Testis (tissue), 2 donors: ENCODE measurements at regions not wholly inside any gene's neighbourhood (a gene's known extent, or its start where the extent isn't known, plus 50 kb on each side); places are given as distances from the start of the nearest gene placed in this dataset.

Source experiments
- DNase-seq: peaks from one replicate; pipeline ENCODE4 v3.0.0-alpha.2; 2019
- H3K27ac ChIP-seq, 2 donors: fragments of 200-600 bp; sonication (generic); one replicate each; pipeline ENCODE4 v1.5.1; 2019
- H3K27me3 ChIP-seq: fragments of 200-600 bp; sonication (generic); one replicate; pipeline ENCODE4 v1.5.1; 2019
- H3K36me3 ChIP-seq: fragments of 200-600 bp; sonication (generic); one replicate; pipeline ENCODE4 v1.5.1; 2017; ENCODE audit warnings: low read depth; ENCODE audit errors: missing control alignments
- H3K4me1 ChIP-seq: fragments of 200-600 bp; sonication (generic); one replicate; pipeline ENCODE4 v1.5.1; 2019
- H3K4me3 ChIP-seq, 2 donors: fragments of 200-600 bp; sonication (generic); one replicate each; pipeline ENCODE4 v1.5.1; 2017 to 2019
- H3K9me3 ChIP-seq: fragments of 200-600 bp; sonication (generic); one replicate; pipeline ENCODE4 v1.5.1; 2017
- CTCF ChIP-seq, 3 experiments: fragments of 450-650 bp in 2 of 3; fragments of 200-600 bp in 1 of 3; sonication (generic) in 1 of 3; IDR thresholded peaks; one replicate each; pipeline ENCODE4 v1.5.1; 2016 to 2019; ENCODE audit warnings: antibody characterized with exemption in 3 of 3, mild to moderate bottlenecking in 2 of 3, moderate library complexity in 1 of 3
- POLR2A ChIP-seq: fragments of 450-650 bp; IDR thresholded peaks from one replicate; pipeline ENCODE4 v1.6.1; 2017; ENCODE audit warnings: antibody characterized with exemption, mild to moderate bottlenecking, moderate library complexity
- WGBS, 2 donors: methylation state at CpG; one replicate each; pipeline ENCODE4 v1.1.5; 2018; 5-methylcytosine and 5-hydroxymethylcytosine counted together
- intact Hi-C: fragments of 100-400 bp; cut with DNase I; formaldehyde crosslinking; loops from one replicate; pipeline ENCODE4 v1.15.1; 2023; ENCODE audit warnings: low total_unique reads

GRCh38 chr18:29311580-29311979 is 1134.7 kb upstream of the CDH2 start:
- TF ChIP-seq CTCF (IDR thresholded peaks at IDR 0.05) (no peak), POLR2A (no peak)
- Histone ChIP-seq H3K36me3 (no peaks in the 10 kb centered on the region), H3K27me3 (no peaks in the 10 kb centered on the region), H3K27ac (no peak overlapping the region), H3K9me3 (no peaks in the 10 kb centered on the region), H3K4me1 (no peaks in the 10 kb centered on the region), H3K4me3 (no peak overlapping the region)
- DNase-seq: no peak
- intact Hi-C loops: no loop called here
- 73 to 86% methylated on average over 2 of the region's 2 CpGs for WGBS, 2 donors

GRCh38 chr18:29309366-29309765 is 1132.4 kb upstream of the CDH2 start:
- H3K4me1 ChIP-seq: no peaks in the 10 kb centered on the region
- H3K27ac ChIP-seq: no peak overlapping the region
- intact Hi-C loops: no loop called here
- 38 to 42% methylated on average over 1 of the region's 1 CpG for WGBS, 2 donors
- H3K27me3 ChIP-seq: no peaks in the 10 kb centered on the region
- DNase-seq: no peak
- no peaks in the 10 kb centered on the region for H3K9me3 ChIP-seq
- H3K36me3 ChIP-seq: no peaks in the 10 kb centered on the region
- H3K4me3 ChIP-seq: no peak overlapping the region
- TF ChIP-seq POLR2A: no peak
- no peak for TF ChIP-seq CTCF (IDR thresholded peaks at IDR 0.05)

GRCh38 chr18:29307982-29308381 is 1131.1 kb upstream of the CDH2 start:
- DNase-seq: no peak
- TF ChIP-seq CTCF (IDR thresholded peaks at IDR 0.05) (no peak), POLR2A (no peak)
- WGBS, 2 donors: 68 to 85% methylated on average over 1 of the region's 1 CpG
- H3K36me3 ChIP-seq: no peaks in the 10 kb centered on the region
- H3K4me1 ChIP-seq: no peaks in the 10 kb centered on the region
- intact Hi-C loops: no loop called here
- H3K27ac ChIP-seq: no peak overlapping the region
- H3K27me3 ChIP-seq: no peaks in the 10 kb centered on the region
- no peaks in the 10 kb centered on the region for H3K9me3 ChIP-seq
- no peak overlapping the region for H3K4me3 ChIP-seq

GRCh38 chr18:29307231-29307630 is 1130.3 kb upstream of the CDH2 start:
- DNase-seq: no peak
- intact Hi-C loops: no loop called here
- no peak for TF ChIP-seq POLR2A
- Histone ChIP-seq H3K4me1 (no peaks in the 10 kb centered on the region), H3K27ac (no peak overlapping the region), H3K36me3 (no peaks in the 10 kb centered on the region), H3K27me3 (no peaks in the 10 kb centered on the region), H3K4me3 (no peak overlapping the region), H3K9me3 (no peaks in the 10 kb centered on the region)
- 100% methylated on average over 2 of the region's 2 CpGs for whole genome bisulfite sequencing, 2 donors

- TF ChIP-seq CTCF (IDR thresholded peaks at IDR 0.05): no peak
- no peak for TF ChIP-seq POLR2A
- Histone ChIP-seq H3K4me3 (no peak overlapping the region), H3K27ac (no peak overlapping the region), H3K36me3 (no peaks in the 10 kb centered on the region), H3K9me3 (no peaks in the 10 kb centered on the region), H3K4me1 (no peaks in the 10 kb centered on the region), H3K27me3 (no peaks in the 10 kb centered on the region)
- intact Hi-C loops: no loop called here
- DNase-seq: no peak
- WGBS, 2 donors: 89 to 92% methylated on average over 3 of the region's 3 CpGs
Observed at GRCh38 chr18:29305516-29305915, 1128.6 kb upstream of the CDH2 start.
